ENCODE measurements at regions not wholly inside any gene's neighbourhood (a gene's known extent, or its start where the extent isn't known, plus 50 kb on each side); places are given as distances from the start of the nearest gene placed in this dataset.

GRCh38 chr7:155198901-155199845 is 98.5 kb upstream of the INSIG1 start:
- intact Hi-C loops (cut with DNase I, micrococcal nuclease) = no loop called here
- H3K9me3 ChIP-seq = peaks cover 10% of the 10 kb centered on the region

DNA sequence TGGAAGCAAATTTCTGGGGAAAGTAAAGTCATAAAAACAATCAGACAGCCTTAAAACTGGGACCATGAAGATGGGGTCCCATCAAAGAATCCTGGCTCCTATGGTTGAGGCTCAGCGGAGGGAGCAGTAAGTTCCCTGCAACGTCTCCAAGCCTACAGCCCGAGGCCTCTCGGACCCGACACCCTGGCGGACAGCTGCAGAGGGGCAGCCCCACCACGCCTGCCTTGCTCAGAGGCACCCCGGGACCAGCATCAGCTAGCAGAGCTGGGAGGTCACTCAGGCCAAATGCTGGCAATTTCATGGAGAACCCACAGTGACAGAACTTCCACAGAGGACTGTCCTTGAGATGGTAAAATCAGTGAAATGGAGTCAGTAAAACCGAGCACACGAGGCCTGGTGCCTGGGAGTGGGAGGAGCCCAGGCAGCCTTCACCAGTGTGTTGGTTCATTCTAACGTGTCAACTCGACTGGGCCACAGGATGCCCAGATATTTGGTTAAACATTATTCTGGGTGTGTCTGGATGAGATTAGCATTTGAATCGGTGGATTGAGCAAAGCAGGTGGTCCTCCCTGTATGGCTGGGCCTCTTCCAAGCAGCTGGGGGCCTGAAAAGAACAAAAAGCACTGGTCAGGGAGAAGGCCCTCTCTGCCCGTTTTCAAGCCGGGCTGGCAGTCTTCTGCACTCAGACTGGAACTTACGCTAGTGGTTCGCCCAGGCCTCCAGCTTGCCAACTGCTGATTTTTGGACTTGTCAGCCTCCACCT is 96.2 kb upstream of the INSIG1 start:
- no peak for DNase-seq
- intact Hi-C loops (cut with DNase I, micrococcal nuclease) = no loop called here
- no peak for ATAC-seq

More at GRCh38 chr7:155198901-155199845, 98.5 kb upstream of the INSIG1 start:
- TF ChIP-seq, protein P1, sequence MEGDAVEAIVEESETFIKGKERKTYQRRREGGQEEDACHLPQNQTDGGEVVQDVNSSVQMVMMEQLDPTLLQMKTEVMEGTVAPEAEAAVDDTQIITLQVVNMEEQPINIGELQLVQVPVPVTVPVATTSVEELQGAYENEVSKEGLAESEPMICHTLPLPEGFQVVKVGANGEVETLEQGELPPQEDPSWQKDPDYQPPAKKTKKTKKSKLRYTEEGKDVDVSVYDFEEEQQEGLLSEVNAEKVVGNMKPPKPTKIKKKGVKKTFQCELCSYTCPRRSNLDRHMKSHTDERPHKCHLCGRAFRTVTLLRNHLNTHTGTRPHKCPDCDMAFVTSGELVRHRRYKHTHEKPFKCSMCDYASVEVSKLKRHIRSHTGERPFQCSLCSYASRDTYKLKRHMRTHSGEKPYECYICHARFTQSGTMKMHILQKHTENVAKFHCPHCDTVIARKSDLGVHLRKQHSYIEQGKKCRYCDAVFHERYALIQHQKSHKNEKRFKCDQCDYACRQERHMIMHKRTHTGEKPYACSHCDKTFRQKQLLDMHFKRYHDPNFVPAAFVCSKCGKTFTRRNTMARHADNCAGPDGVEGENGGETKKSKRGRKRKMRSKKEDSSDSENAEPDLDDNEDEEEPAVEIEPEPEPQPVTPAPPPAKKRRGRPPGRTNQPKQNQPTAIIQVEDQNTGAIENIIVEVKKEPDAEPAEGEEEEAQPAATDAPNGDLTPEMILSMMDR (IDR thresholded peaks at IDR 0.05) = no peak
- Histone ChIP-seq H3K4me1 (ENCODE audit: low read depth) (no peaks in the 10 kb centered on the region), H3K36me3 (ENCODE audit: low read depth) (no peaks in the 10 kb centered on the region), H3K4me3 (no peak overlapping the region)
- ATAC-seq (no peak), DNase-seq (no peak)

GRCh38 chr7:155202106-155202871 is 95.4 kb upstream of the INSIG1 start:
- intact Hi-C loops (cut with DNase I, micrococcal nuclease) = no loop called here
- H3K4me3 ChIP-seq = no peak overlapping the region
- DNase-seq (no peak), ATAC-seq (no peak)
- no peaks in the 10 kb centered on the region for H3K36me3 ChIP-seq (ENCODE audit: low read depth)
- H3K9me3 ChIP-seq = no peaks in the 10 kb centered on the region
- H3K4me1 ChIP-seq (ENCODE audit: low read depth) = no peaks in the 10 kb centered on the region
- TF ChIP-seq, protein P1 (IDR thresholded peaks at IDR 0.05) = no peak

More for the DNA sequence above, 96.2 kb upstream of the INSIG1 start:
- TF ChIP-seq, protein P1 (IDR thresholded peaks at IDR 0.05) = no peak
- Histone ChIP-seq H3K4me1 (ENCODE audit: low read depth) (no peaks in the 10 kb centered on the region), H3K4me3 (no peak overlapping the region), H3K36me3 (ENCODE audit: low read depth) (no peaks in the 10 kb centered on the region), H3K9me3 (peaks cover 3% of the 10 kb centered on the region)

DNA sequence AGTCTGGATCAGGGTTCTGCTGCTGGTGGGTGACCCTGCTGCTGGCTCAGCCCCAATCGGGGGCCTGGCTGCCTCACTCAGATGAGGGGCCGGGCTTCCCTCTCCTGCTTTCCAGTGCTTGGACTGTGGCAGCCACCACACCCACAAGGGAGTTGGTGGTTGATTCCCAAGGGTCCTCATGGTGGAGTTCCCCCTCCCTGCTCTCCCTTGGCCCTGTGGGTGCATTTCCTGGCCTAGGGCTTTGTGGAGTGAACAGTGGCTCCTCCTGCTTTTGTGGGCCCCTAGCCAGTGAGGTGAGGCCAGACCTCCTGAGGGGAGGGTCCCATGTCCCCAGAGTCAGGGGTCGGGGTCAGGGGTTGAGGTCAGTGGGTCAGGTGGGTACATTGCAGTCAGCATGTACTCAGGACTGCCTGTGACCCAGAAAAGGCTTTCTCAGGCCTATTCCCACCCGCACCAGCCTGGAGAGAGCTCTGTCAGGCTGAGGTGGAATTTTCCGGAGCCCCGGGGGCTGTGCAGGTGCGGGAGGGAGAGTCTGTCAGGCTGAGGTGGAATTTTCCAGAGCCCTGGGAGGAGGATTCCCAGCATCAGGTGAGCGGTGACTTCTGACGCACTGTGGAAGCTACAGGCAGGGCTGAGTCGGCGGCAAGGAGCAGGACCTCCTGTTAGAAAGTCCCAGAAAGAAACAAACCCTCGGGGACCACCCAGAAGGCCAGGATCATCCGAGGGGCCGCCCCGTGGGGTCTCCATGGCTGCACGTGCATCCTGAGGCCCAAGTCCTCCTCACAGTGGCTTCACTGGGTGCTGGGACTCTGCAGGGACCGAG is 94.4 kb upstream of the INSIG1 start:
- DNase-seq (no peak), ATAC-seq (no peak)
- TF ChIP-seq, protein P1 (IDR thresholded peaks at IDR 0.05) = no peak
- Histone ChIP-seq H3K4me1 (ENCODE audit: low read depth) (no peaks in the 10 kb centered on the region), H3K4me3 (no peak overlapping the region), H3K36me3 (ENCODE audit: low read depth) (no peaks in the 10 kb centered on the region), H3K9me3 (no peaks in the 10 kb centered on the region)
- intact Hi-C loops (cut with DNase I, micrococcal nuclease) = no loop called here
